ENCODE measurements at regions not wholly inside any gene's neighbourhood (a gene's known extent, or its start where the extent isn't known, plus 50 kb on each side); places are given as distances from the start of the nearest gene placed in this dataset.

- TF ChIP-seq CTCF (conservative IDR thresholded peaks at IDR 0.05; ENCODE audit: low read length) (no peak), EZH2phosphoT487 (IDR thresholded peaks at IDR 0.05; ENCODE audit: borderline replicate concordance) (no peak)
Observed at GRCh38 chr7:66558660-66559465, 69.8 kb upstream of the KCTD7 start.

Measured in Loucy (cell line).